Endothelial cell (in vitro differentiated cells): ENCODE measurements at regions not wholly inside any gene's neighbourhood (a gene's known extent, or its start where the extent isn't known, plus 50 kb on each side); places are given as distances from the start of the nearest gene placed in this dataset.

Experiments
- DNase-seq: peaks from one replicate; pipeline ENCODE4 v3.0.0; 2021; ENCODE audit warnings: low spot score
- H3K27ac Mint-ChIP-seq: one replicate; pipeline ENCODE4 v1.8.0; 2021; ENCODE audit warnings: mixed read lengths, inconsistent platforms; ENCODE audit not compliant: unreplicated experiment
- H3K27me3 Mint-ChIP-seq: one replicate; pipeline ENCODE4 v1.8.0; 2021; ENCODE audit warnings: mild to moderate bottlenecking, moderate library complexity, mixed read lengths, inconsistent platforms; ENCODE audit not compliant: unreplicated experiment
- H3K36me3 Mint-ChIP-seq: one replicate; pipeline ENCODE4 v1.8.0; 2021; ENCODE audit warnings: mild to moderate bottlenecking, low read depth, mixed read lengths, inconsistent platforms; ENCODE audit not compliant: unreplicated experiment
- H3K4me1 Mint-ChIP-seq: one replicate; pipeline ENCODE4 v1.8.0; 2021; ENCODE audit warnings: mild to moderate bottlenecking, mixed read lengths, inconsistent platforms; ENCODE audit not compliant: unreplicated experiment
- H3K4me3 Mint-ChIP-seq: one replicate; pipeline ENCODE4 v1.8.0; 2021; ENCODE audit warnings: mild to moderate bottlenecking, mixed read lengths, inconsistent platforms; ENCODE audit not compliant: unreplicated experiment
- H3K9me3 Mint-ChIP-seq: one replicate; pipeline ENCODE4 v1.8.0; 2021; ENCODE audit warnings: mixed read lengths, inconsistent platforms; ENCODE audit not compliant: unreplicated experiment
- TF ChIP-seq, protein P1 (sequence below): fragments of 200-600 bp; sonication (generic); IDR thresholded peaks from one replicate; pipeline ENCODE4 v1.5.0; 2021; ENCODE audit warnings: antibody characterized with exemption; ENCODE audit not compliant: unreplicated experiment

DNA sequence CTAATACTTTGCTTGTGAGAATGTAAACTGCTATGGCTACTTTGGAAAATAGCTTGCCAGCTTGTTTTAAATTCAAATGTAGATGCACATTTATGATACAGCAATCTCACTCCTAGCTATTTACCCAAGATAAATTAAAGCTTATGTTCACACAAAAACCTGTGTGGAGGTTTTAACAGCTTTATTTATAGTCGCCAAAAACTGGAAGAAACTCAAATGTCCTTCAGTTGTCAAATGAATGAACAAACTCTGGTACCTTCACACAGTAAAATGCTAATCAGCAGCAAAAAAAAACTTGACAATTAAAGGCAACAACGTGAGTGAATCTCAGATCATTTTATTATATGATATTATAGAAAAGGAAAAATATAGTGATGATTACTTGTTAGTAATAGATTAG is 248.6 kb upstream of the NECTIN3 start:
- H3K4me1 Mint-ChIP-seq = no peaks in the 10 kb centered on the region
- no peaks in the 10 kb centered on the region for H3K9me3 Mint-ChIP-seq
- no peak overlapping the region for H3K4me3 Mint-ChIP-seq
- TF ChIP-seq, protein P1, sequence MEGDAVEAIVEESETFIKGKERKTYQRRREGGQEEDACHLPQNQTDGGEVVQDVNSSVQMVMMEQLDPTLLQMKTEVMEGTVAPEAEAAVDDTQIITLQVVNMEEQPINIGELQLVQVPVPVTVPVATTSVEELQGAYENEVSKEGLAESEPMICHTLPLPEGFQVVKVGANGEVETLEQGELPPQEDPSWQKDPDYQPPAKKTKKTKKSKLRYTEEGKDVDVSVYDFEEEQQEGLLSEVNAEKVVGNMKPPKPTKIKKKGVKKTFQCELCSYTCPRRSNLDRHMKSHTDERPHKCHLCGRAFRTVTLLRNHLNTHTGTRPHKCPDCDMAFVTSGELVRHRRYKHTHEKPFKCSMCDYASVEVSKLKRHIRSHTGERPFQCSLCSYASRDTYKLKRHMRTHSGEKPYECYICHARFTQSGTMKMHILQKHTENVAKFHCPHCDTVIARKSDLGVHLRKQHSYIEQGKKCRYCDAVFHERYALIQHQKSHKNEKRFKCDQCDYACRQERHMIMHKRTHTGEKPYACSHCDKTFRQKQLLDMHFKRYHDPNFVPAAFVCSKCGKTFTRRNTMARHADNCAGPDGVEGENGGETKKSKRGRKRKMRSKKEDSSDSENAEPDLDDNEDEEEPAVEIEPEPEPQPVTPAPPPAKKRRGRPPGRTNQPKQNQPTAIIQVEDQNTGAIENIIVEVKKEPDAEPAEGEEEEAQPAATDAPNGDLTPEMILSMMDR = no peak
- DNase-seq = no peak
- H3K36me3 Mint-ChIP-seq = no peaks in the 10 kb centered on the region
- no peak overlapping the region for H3K27ac Mint-ChIP-seq
- no peaks in the 10 kb centered on the region for H3K27me3 Mint-ChIP-seq

- no peak for DNase-seq
- Mint-ChIP-seq H3K9me3 (no peaks in the 10 kb centered on the region), H3K27me3 (no peaks in the 10 kb centered on the region), H3K4me3 (no peak overlapping the region), H3K36me3 (no peaks in the 10 kb centered on the region), H3K4me1 (no peaks in the 10 kb centered on the region), H3K27ac (no peak overlapping the region)
- TF ChIP-seq, protein P1 = no peak
Measured at GRCh38 chr3:110846971-110847370, 224.6 kb upstream of the NECTIN3 start.

GRCh38 chr3:110849064-110849463 is 222.6 kb upstream of the NECTIN3 start:
- Mint-ChIP-seq H3K27me3 (no peaks in the 10 kb centered on the region), H3K36me3 (no peaks in the 10 kb centered on the region), H3K4me1 (no peaks in the 10 kb centered on the region), H3K27ac (no peak overlapping the region), H3K4me3 (no peak overlapping the region), H3K9me3 (no peaks in the 10 kb centered on the region)
- DNase-seq = no peak
- TF ChIP-seq, protein P1 = no peak

DNA sequence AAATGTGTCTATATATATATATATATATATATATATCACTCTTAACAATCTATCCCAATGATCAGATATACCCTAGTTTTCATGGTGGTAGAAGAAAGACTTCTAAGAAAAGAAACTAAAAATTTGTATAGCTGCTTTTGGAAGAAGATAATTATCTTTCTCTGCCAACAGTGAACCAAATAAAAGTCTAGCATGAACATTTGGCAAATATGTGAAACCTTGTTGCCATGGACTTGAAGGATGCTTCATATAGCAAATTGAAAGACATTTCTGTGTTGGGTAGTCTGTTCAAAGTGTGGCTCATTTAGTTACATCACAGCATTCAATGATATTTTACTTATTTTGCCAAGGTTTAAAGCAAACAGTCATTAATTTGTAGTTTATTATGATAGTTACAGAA is 219.9 kb upstream of the NECTIN3 start:
- no peak for DNase-seq
- Mint-ChIP-seq H3K36me3 (no peaks in the 10 kb centered on the region), H3K4me1 (no peaks in the 10 kb centered on the region), H3K27ac (no peak overlapping the region), H3K4me3 (no peak overlapping the region), H3K27me3 (no peaks in the 10 kb centered on the region), H3K9me3 (no peaks in the 10 kb centered on the region)
- TF ChIP-seq, protein P1 = no peak

DNA sequence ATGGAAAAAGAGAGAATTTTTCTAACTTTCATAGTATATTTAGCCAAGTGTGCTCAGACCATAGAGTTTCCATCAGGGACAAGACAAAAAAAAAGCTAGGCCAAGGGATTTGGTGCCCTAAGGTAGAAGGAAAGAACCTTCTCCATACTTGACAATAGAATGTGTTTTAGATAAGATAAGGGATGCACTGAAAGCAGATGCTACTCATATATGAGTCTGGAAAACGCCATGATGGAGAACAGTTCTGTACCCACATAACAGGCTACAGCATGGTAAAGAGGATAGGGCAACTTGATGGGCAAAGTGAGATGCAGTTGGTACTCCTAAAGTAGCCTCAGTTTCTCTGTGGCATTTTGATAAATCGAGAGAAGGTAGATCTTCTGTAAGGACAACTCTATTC is 216.4 kb upstream of the NECTIN3 start:
- Mint-ChIP-seq H3K9me3 (no peaks in the 10 kb centered on the region), H3K4me1 (no peaks in the 10 kb centered on the region), H3K4me3 (no peak overlapping the region), H3K36me3 (no peaks in the 10 kb centered on the region), H3K27me3 (no peaks in the 10 kb centered on the region), H3K27ac (no peak overlapping the region)
- TF ChIP-seq, protein P1 = no peak
- no peak for DNase-seq
